SK-N-MC (cell line): ENCODE measurements at regions not wholly inside any gene's neighbourhood (a gene's known extent, or its start where the extent isn't known, plus 50 kb on each side); places are given as distances from the start of the nearest gene placed in this dataset.

Experiments
- EZH2 ChIP-seq: fragments of 200-600 bp; sonication (generic); IDR thresholded peaks from one replicate; pipeline ENCODE4 v1.6.1; 2017; ENCODE audit warnings: antibody characterized with exemption
- FOXP2 ChIP-seq: optimal IDR thresholded peaks from 2 replicates; pipeline ENCODE3; 2011; ENCODE audit warnings: mild to moderate bottlenecking, moderate library complexity; ENCODE audit not compliant: insufficient read depth; ENCODE audit errors: extremely low read length, control extremely low read depth
- POLR2AphosphoS5 ChIP-seq: IDR thresholded peaks from 2 replicates; pipeline ENCODE4 v1.6.1; 2012; ENCODE audit warnings: mild to moderate bottlenecking, low read depth, low read length, borderline replicate concordance

GRCh38 chr2:41484858-41485234, 563.0 kb upstream of the PKDCC start:
- no peak for TF ChIP-seq EZH2
- no peak for TF ChIP-seq POLR2AphosphoS5
- no peak for TF ChIP-seq FOXP2
